LNCAP (cell line): ENCODE measurements at regions not wholly inside any gene's neighbourhood (a gene's known extent, or its start where the extent isn't known, plus 50 kb on each side); places are given as distances from the start of the nearest gene placed in this dataset.

Source experiments
- TF ChIP-seq, protein P1 (sequence below): fragments of 450-650 bp; IDR thresholded peaks from 2 replicates; pipeline ENCODE4 v1.5.1; 2017; ENCODE audit warnings: mild to moderate bottlenecking

DNA sequence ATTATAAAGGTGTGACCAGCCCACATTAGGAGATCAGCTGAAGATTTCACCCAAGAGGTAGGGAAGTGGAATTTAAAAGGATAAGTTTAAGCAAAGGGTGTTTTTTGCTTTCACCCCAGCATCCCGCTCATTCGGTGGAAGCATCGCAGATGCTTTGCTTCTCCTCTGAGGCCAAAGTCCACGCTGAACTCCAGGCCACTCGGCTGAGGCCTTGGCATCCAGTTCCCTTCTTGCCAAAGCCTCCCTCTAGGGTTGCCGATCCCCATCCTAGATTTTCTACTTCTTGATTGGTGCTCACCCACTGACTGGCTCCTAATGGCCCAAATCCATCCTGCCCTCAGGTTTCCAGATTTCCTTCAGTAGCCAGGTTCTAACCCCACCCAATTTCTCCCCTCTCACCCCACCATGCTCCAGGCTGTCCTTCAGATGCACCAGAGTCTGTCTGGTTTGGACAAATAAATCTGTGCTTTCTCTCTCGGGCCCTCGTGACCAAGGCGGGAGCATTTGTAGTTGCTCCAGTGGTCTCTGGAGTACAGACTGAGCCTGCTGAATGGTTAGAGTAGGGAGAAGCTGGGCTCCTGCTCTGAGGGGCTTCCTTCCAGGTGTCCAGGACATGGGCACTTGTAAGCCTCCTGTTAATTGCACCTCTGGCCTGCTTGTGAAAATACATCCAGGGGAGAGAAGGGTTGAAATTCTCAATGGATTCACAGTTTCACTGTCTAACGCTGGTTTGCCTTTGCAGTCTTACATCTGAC, 193.2 kb downstream of the C1orf94 start:
- TF ChIP-seq, protein P1, sequence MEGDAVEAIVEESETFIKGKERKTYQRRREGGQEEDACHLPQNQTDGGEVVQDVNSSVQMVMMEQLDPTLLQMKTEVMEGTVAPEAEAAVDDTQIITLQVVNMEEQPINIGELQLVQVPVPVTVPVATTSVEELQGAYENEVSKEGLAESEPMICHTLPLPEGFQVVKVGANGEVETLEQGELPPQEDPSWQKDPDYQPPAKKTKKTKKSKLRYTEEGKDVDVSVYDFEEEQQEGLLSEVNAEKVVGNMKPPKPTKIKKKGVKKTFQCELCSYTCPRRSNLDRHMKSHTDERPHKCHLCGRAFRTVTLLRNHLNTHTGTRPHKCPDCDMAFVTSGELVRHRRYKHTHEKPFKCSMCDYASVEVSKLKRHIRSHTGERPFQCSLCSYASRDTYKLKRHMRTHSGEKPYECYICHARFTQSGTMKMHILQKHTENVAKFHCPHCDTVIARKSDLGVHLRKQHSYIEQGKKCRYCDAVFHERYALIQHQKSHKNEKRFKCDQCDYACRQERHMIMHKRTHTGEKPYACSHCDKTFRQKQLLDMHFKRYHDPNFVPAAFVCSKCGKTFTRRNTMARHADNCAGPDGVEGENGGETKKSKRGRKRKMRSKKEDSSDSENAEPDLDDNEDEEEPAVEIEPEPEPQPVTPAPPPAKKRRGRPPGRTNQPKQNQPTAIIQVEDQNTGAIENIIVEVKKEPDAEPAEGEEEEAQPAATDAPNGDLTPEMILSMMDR, result no peak

DNA sequence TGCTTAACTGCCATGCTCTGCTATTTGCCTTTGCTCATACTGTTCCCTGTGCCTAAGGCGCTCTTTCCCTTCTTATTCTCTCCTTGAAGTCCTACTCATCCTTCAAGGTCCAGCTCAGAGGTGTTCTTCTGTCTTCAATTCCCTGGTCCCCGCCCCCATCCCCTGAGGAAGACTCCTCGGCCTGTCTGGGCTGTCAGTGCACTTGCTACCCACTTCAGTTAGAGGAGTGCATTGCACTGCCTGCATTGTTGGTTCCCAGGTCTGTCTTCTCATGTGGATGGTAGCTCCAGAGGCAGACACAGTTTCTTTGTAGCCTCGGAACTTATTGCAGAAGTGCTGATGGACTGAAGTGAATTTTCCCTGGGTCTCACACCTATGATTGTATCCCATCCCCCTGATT, 194.0 kb downstream of the C1orf94 start:
- TF ChIP-seq, protein P1, result no peak

DNA sequence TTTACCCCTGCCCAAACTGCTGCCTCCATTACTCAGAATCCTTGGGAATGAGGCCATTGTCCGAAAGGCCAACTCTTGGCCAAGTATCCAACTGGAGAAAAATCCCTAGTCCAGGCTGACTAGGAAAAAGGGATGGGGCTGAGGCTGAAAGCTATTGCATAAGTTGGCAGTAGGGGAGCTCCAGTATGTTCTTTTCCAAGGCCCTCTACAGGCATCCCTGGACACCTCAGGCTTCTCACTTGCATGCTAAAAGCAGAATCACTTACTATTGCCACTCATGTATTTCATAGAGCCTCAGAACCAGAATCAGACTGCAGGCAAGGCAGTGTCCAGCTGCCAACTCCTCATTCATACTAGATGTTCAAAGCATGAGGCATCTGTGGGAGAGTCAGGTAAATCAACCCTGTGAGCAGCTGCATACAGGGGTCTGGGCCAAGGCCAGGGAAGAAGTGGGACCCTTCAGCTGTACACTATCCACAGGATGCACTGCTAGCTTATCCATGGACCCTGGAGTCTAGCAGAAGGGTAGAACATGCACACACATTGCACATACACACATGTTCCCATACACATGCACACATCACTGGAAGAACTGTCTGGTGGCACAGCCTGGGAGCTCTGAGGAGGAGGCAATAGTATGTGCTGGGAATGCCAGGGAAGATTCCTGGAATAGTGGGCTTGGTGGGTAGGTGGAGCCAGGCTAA, 195.3 kb downstream of the C1orf94 start:
- TF ChIP-seq, protein P1, result no peak

DNA sequence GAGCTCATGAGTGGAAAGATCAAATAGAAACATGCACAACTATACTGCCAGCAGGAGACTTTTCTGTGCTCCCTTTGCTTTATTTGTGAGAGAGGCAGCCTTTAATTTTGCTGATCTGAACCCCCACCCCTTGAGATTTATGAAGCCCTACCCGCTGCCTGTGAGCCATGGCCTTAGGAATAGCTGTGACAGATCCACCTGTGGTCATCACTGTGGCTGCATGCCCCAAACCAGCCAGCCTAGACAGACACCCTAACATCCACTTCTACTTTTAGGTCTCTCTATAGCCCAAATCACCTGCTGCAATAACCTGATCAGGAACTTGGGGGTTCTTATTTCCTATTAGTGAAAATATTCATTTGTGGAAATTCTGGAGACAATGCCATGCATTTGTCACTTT, 196.2 kb downstream of the C1orf94 start:
- TF ChIP-seq, protein P1, result no peak

DNA sequence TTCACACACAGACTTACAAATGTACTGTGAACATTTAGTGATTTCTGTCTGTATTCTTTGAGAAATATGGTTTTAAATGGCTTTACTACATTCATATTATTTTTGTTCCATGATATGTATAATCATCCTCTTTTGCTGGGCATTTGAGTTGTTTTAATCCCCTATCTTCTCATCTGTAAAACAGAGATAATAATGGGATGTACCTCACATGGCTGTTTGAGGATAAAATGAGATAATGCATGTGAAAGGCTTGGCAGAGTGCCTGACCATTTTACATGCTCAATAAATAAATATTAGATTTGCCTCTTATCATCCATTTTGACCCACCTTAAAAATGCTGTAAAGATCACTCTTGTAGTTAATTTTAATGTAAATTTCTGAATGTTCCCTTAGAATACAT, 197.2 kb downstream of the C1orf94 start:
- TF ChIP-seq, protein P1, result no peak

DNA sequence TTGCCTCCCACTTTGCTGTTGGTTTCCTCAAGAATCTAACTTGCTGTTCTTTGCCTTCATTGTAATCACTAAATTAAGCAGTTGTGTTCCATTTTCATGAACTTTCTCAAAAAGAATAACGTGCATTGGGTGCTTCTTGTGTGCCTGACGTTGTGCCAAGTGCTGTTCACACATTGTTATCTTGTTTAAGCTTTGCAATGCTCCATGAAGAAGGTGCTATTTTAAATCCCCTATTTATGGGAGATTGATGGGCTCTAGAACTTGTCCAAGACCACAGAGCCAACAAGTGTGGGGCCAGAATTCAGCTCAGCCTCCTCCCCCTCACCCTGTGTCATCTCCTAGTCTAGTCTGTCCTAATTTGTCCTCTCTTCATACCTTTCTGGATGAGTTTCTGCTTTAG, 199.8 kb downstream of the C1orf94 start:
- TF ChIP-seq, protein P1, result no peak

DNA sequence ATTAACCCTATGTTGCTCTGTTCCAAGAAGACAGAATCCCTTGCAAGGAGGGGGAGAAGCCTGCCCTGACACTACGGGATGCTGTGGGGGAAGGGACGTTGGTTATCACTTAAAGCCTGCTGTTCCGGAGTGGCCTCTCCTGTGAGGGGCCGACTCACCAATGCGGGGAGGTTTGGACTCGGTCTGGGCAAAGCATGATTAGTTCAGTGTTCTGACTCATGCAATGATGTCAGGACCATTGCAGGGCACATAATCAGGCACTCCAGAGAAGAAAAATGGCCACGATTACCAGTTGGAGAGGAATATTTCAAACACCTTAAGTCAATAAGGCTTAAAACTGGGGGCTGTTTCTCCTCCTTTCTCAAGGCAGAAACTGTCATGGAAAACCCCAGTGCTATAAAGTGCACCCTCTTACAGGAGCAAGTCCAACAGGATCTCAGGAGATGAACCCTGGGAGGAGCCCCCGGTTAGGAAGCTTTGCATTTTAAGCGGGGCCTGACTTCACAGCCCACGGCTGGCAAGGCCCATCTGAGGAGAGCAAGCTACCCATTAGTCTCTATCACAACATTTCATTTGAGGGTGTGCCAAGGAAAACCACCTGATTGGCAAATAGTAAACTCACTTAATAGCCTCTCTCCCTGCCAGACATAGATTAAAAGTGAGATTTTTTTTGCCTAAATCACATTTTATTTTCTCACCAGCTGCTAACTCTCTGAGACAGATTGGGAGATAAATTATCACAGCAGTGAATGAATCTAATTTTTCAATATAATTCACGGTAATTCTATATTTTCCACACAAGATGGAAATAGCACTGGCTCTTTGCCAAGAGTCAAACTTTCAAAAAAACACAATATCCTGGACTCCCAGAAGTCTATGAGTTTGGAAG, 202.5 kb downstream of the C1orf94 start:
- TF ChIP-seq, protein P1, result no peak
